Ecto neural progenitor cell (in vitro differentiated cells): ENCODE measurements at regions not wholly inside any gene's neighbourhood (a gene's known extent, or its start where the extent isn't known, plus 50 kb on each side); places are given as distances from the start of the nearest gene placed in this dataset.
"Not testable (repeated sequence)": the region's sequence is repeated elsewhere in the genome, so short reads cannot be mapped to it uniquely, and the experiment has no call there.

Source experiments
- DNase-seq: peaks from one replicate; pipeline ENCODE4 v3.0.0-alpha.2; 2018; ENCODE audit warnings: low spot score

- no peak for DNase-seq
Observed at GRCh38 chr7:24054236-24054635, 229.8 kb upstream of the NPY start.

GRCh38 chr7:24057243-24057642, 226.7 kb upstream of the NPY start:
- no peak for DNase-seq

- DNase-seq = no peak
Observed at GRCh38 chr7:24058953-24059352, 225.0 kb upstream of the NPY start.

GRCh38 chr7:24059775-24060174, 224.2 kb upstream of the NPY start:
- peak; percentile 57 for DNase-seq

GRCh38 chr7:24063721-24064120, 220.3 kb upstream of the NPY start:
- no peak for DNase-seq

GRCh38 chr7:24069751-24070150, 214.2 kb upstream of the NPY start:
- DNase-seq = no peak

GRCh38 chr7:24073651-24074420, 210.2 kb upstream of the NPY start:
- DNase-seq = no peak

- DNase-seq = no peak
Observed at GRCh38 chr7:24075426-24075810, 208.6 kb upstream of the NPY start.

GRCh38 chr7:24082826-24083225, 201.2 kb upstream of the NPY start:
- no peak for DNase-seq

GRCh38 chr7:24102988-24103387, 181.0 kb upstream of the NPY start:
- no peak for DNase-seq

GRCh38 chr7:24108906-24109376, 175.0 kb upstream of the NPY start:
- DNase-seq = no peak

- no peak for DNase-seq
Observed at GRCh38 chr7:24110056-24110455, 173.9 kb upstream of the NPY start.

- no peak for DNase-seq
Observed at GRCh38 chr7:24113506-24113905, 170.5 kb upstream of the NPY start.

- DNase-seq = no peak
Observed at GRCh38 chr7:24115661-24116060, 168.3 kb upstream of the NPY start.

- DNase-seq = not testable (repeated sequence)
Observed at GRCh38 chr7:24117903-24118499, 166.0 kb upstream of the NPY start.

- no peak for DNase-seq
Observed at GRCh38 chr7:24119852-24120251, 164.1 kb upstream of the NPY start.

- no peak for DNase-seq
Observed at GRCh38 chr7:24123076-24123475, 160.9 kb upstream of the NPY start.

- DNase-seq = no peak
Observed at GRCh38 chr7:24125765-24126164, 158.2 kb upstream of the NPY start.

- DNase-seq = no peak
Observed at GRCh38 chr7:24127930-24128329, 156.1 kb upstream of the NPY start.

GRCh38 chr7:24129597-24129996, 154.4 kb upstream of the NPY start:
- DNase-seq = no peak

GRCh38 chr7:24130631-24131030, 153.4 kb upstream of the NPY start:
- no peak for DNase-seq

GRCh38 chr7:24133691-24134090, 150.3 kb upstream of the NPY start:
- DNase-seq = no peak

GRCh38 chr7:24134535-24134934, 149.5 kb upstream of the NPY start:
- no peak for DNase-seq
